ACC112 (cell line): ENCODE measurements at regions not wholly inside any gene's neighbourhood (a gene's known extent, or its start where the extent isn't known, plus 50 kb on each side); places are given as distances from the start of the nearest gene placed in this dataset.

Experiments used
- H2AFZ ChIP-seq: fragments of 200-600 bp; sonication (generic); one replicate; pipeline ENCODE4 v1.6.0; 2017; ENCODE audit warnings: antibody characterized with exemption, low read length; ENCODE audit not compliant: unreplicated experiment
- H3K27ac ChIP-seq: fragments of 200-600 bp; sonication (generic); 2 replicates; pipeline ENCODE4 v1.5.1; 2014; ENCODE audit warnings: low read depth, mild to moderate bottlenecking, antibody characterized with exemption, low read length, moderate library complexity
- H3K27me3 ChIP-seq: fragments of 200-600 bp; sonication (generic); 2 replicates; pipeline ENCODE4 v1.6.1; 2014; ENCODE audit warnings: mild to moderate bottlenecking, antibody characterized with exemption, low read length, moderate library complexity, mixed read lengths; ENCODE audit not compliant: insufficient read depth
- H3K36me3 ChIP-seq: fragments of 200-600 bp; sonication (generic); 2 replicates; pipeline ENCODE4 v1.6.1; 2016; ENCODE audit warnings: mild to moderate bottlenecking, antibody characterized with exemption, low read length, moderate library complexity, mixed read lengths; ENCODE audit not compliant: insufficient read depth
- H3K4me1 ChIP-seq: fragments of 200-600 bp; sonication (generic); one replicate; pipeline ENCODE4 v1.6.1; 2016; ENCODE audit warnings: low read length, mixed read lengths; ENCODE audit not compliant: insufficient read depth, unreplicated experiment, control insufficient read depth
- H3K4me3 ChIP-seq: fragments of 200-600 bp; sonication (generic); 2 replicates; pipeline ENCODE4 v1.5.1; 2014; ENCODE audit warnings: mild to moderate bottlenecking, low read depth, low read length
- H3K79me2 ChIP-seq: fragments of 200-600 bp; sonication (generic); one replicate; pipeline ENCODE4 v1.6.0; 2016; ENCODE audit warnings: low read length; ENCODE audit not compliant: control insufficient read depth, unreplicated experiment, insufficient read depth

DNA sequence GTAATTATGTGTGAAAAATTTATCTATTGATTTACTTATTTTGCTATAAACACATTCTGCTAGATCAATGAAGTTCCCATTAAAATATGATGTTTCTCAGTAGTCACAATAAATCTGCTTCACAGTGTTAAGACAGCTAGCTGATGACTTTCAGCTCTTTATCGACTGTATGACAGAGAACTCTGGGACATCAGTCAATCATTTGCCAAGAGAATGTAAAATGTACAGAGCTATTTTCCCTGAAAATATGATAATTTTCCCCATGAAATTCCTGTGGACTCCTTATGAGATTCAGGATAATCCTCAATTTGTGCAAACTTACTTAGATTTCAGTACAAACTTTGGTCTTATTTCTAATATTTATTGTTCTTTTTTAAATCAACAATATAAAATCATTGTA, 430.5 kb downstream of the SLITRK6 start:
- Histone ChIP-seq H3K27ac (no peak overlapping the region), H2AFZ (no peak overlapping the region), H3K27me3 (no peaks in the 10 kb centered on the region), H3K4me1 (no peaks in the 10 kb centered on the region), H3K36me3 (no peaks in the 10 kb centered on the region), H3K4me3 (no peak overlapping the region), H3K79me2 (no peaks in the 10 kb centered on the region)

DNA sequence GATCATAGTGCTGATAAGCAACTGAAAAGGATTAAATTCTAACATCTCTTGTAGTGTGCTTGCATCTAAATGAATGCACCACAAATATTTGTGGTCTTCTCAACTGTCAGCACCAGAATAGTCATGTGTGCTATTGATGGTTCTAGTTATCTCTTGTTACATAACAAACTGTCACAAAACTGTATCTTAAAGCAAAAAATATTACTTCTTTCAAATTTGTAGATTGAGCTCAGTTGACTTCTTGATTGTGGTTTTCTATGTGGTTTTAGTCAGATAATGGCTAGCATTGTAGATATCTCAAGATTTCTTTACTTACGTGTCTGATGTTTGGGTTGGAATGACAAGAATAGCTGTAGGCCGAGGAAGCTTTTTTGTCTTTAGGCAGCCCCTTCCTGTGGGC, 431.3 kb downstream of the SLITRK6 start:
- Histone ChIP-seq H2AFZ (no peak overlapping the region), H3K27ac (no peak overlapping the region), H3K36me3 (no peaks in the 10 kb centered on the region), H3K79me2 (no peaks in the 10 kb centered on the region), H3K27me3 (no peaks in the 10 kb centered on the region), H3K4me3 (no peak overlapping the region), H3K4me1 (no peaks in the 10 kb centered on the region)

GRCh38 chr13:85366759-85367417, 432.3 kb downstream of the SLITRK6 start:
- no peaks in the 10 kb centered on the region for H3K79me2 ChIP-seq
- H3K27ac ChIP-seq, result no peak overlapping the region
- no peak overlapping the region for H2AFZ ChIP-seq
- no peaks in the 10 kb centered on the region for H3K27me3 ChIP-seq
- no peaks in the 10 kb centered on the region for H3K4me1 ChIP-seq
- H3K4me3 ChIP-seq, result no peak overlapping the region
- no peaks in the 10 kb centered on the region for H3K36me3 ChIP-seq

- H3K4me1 ChIP-seq, result no peaks in the 10 kb centered on the region
- H3K27ac ChIP-seq, result no peak overlapping the region
- no peaks in the 10 kb centered on the region for H3K79me2 ChIP-seq
- no peak overlapping the region for H2AFZ ChIP-seq
- H3K4me3 ChIP-seq, result no peak overlapping the region
- H3K36me3 ChIP-seq, result no peaks in the 10 kb centered on the region
- H3K27me3 ChIP-seq, result no peaks in the 10 kb centered on the region
Measured at GRCh38 chr13:85363504-85363903, 435.7 kb downstream of the SLITRK6 start.

DNA sequence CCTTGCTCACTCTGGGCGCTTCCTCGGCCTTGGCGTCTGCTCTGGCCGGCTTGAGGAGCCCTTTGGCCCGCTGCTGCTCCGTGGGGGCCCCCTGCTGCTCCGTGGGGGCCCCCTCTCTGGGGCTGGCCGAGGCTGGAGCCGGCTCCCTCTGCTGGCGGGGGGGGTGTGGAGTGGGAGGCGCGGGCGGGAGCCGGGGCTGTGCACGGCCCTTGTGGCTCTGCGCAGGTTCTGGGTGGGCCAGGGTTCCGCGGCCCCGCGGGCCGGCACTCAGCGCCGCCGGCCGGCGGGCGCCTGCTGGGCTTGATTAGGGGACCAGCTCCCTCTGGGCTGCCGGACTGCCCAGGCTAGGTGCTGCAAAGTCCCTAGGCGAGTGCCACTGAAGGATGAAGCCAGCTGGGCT, 436.2 kb downstream of the SLITRK6 start:
- no peaks in the 10 kb centered on the region for H3K4me1 ChIP-seq
- H3K4me3 ChIP-seq, result no peak overlapping the region
- H3K79me2 ChIP-seq, result no peaks in the 10 kb centered on the region
- no peak overlapping the region for H3K27ac ChIP-seq
- H2AFZ ChIP-seq, result no peak overlapping the region
- H3K36me3 ChIP-seq, result no peaks in the 10 kb centered on the region
- no peaks in the 10 kb centered on the region for H3K27me3 ChIP-seq

- Histone ChIP-seq H3K4me3 (no peak overlapping the region), H3K79me2 (no peaks in the 10 kb centered on the region), H3K4me1 (no peaks in the 10 kb centered on the region), H2AFZ (no peak overlapping the region), H3K27ac (no peak overlapping the region), H3K36me3 (no peaks in the 10 kb centered on the region), H3K27me3 (no peaks in the 10 kb centered on the region)
Measured at GRCh38 chr13:85347251-85347650, 452.0 kb downstream of the SLITRK6 start.

DNA sequence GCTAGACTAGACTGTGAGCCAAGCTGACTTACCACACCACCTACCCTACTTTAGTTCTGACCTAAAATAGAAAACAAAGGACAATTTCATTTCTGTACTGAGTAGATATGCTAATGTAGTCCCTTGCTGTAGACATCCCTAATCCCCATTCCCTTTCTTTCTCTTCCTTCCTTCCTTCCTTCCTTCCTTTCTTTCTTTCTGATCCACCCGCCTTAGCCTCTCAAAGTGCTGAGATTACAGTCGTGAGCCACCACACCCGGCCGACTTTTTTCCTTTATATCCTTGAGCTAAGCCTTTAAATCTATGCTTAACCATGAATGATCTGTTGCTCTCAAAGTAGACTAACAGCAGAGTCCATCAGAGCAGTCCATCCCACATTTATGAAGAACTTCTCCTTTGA, 465.0 kb downstream of the SLITRK6 start:
- Histone ChIP-seq H2AFZ (no peak overlapping the region), H3K27ac (no peak overlapping the region), H3K36me3 (no peaks in the 10 kb centered on the region), H3K4me1 (no peaks in the 10 kb centered on the region), H3K27me3 (no peaks in the 10 kb centered on the region), H3K4me3 (no peak overlapping the region), H3K79me2 (no peaks in the 10 kb centered on the region)

GRCh38 chr13:85333506-85334020, 465.7 kb downstream of the SLITRK6 start:
- Histone ChIP-seq H2AFZ (no peak overlapping the region), H3K36me3 (no peaks in the 10 kb centered on the region), H3K27me3 (no peaks in the 10 kb centered on the region), H3K4me3 (no peak overlapping the region), H3K4me1 (no peaks in the 10 kb centered on the region), H3K27ac (no peak overlapping the region), H3K79me2 (no peaks in the 10 kb centered on the region)

DNA sequence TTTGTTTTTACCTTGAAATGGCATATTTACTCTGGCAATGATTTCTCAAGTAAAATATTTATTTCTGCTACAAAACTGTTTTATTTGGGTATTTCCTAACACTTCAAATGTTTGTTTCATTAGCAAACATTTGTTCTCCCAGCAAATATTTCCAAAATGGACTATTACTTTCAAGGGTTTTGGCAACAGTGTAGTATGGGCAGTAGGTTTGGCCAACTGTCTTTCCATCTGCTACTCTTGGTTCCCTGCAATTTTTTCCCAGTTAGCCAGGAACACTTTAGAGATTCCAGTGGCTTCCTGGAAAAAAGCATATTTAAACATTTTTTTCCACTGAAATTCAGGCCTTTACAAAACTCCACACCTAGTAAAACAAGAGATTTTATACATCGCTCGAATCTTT, 466.6 kb downstream of the SLITRK6 start:
- no peaks in the 10 kb centered on the region for H3K36me3 ChIP-seq
- H3K27ac ChIP-seq, result no peak overlapping the region
- H3K4me3 ChIP-seq, result no peak overlapping the region

DNA sequence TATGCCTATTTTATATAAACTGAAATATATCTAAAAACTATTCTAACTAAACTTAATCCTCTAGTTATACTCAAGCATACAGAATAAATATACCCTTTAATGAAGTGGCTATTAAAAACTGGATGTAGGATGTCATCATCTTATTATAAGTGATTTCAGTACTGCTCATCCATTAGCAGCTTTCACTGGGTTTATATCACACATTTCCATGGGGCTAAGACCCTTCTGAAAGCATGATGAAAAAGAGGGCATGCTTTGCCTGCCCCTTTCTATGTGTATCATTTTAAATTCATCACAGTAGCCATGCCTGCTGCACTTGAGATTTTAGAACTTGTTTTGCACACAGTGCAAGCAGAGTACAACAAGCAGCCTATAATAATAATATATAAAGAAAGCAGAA, 477.5 kb downstream of the SLITRK6 start:
- Histone ChIP-seq H3K27ac (no peak overlapping the region), H2AFZ (no peak overlapping the region), H3K27me3 (no peaks in the 10 kb centered on the region), H3K4me1 (no peaks in the 10 kb centered on the region), H3K79me2 (no peaks in the 10 kb centered on the region), H3K4me3 (no peak overlapping the region), H3K36me3 (no peaks in the 10 kb centered on the region)

More for the DNA sequence above, 466.6 kb downstream of the SLITRK6 start:
- no peaks in the 10 kb centered on the region for H3K4me1 ChIP-seq
- no peak overlapping the region for H2AFZ ChIP-seq
- H3K27me3 ChIP-seq, result no peaks in the 10 kb centered on the region
- no peaks in the 10 kb centered on the region for H3K79me2 ChIP-seq

GRCh38 chr13:85317781-85318180, 481.4 kb downstream of the SLITRK6 start:
- Histone ChIP-seq H3K27me3 (no peaks in the 10 kb centered on the region), H2AFZ (no peak overlapping the region), H3K4me3 (no peak overlapping the region), H3K27ac (no peak overlapping the region), H3K79me2 (no peaks in the 10 kb centered on the region), H3K4me1 (no peaks in the 10 kb centered on the region), H3K36me3 (no peaks in the 10 kb centered on the region)
